Ascending aorta (tissue), 2 donors: ENCODE measurements at regions not wholly inside any gene's neighbourhood (a gene's known extent, or its start where the extent isn't known, plus 50 kb on each side); places are given as distances from the start of the nearest gene placed in this dataset.

Experiments
- DNase-seq, 2 donors: peaks; one replicate each; pipeline ENCODE4 v3.0.0-alpha.2; 2019; ENCODE audit warnings: low spot score in 2 of 2
- H3K27ac ChIP-seq, 2 donors: fragments of 200-600 bp; sonication (generic); one replicate each; pipeline ENCODE4 v1.5.1; 2016 to 2017; ENCODE audit warnings: mild to moderate bottlenecking in 1 of 2
- H3K27me3 ChIP-seq: fragments of 200-600 bp; sonication (generic); one replicate; pipeline ENCODE4 v1.5.1; 2017
- H3K36me3 ChIP-seq, 2 donors: fragments of 200-600 bp; sonication (generic); one replicate each; pipeline ENCODE4 v1.5.1; 2016
- H3K4me1 ChIP-seq, 2 donors: fragments of 200-600 bp; sonication (generic); one replicate each; pipeline ENCODE4 v1.5.1; 2016 to 2017; ENCODE audit warnings: mild to moderate bottlenecking in 1 of 2
- H3K4me3 ChIP-seq, 2 donors: fragments of 200-600 bp; sonication (generic); one replicate each; pipeline ENCODE4 v1.5.1; 2016 to 2017; ENCODE audit warnings: mild to moderate bottlenecking in 1 of 2
- H3K9me3 ChIP-seq, 2 donors: fragments of 200-600 bp; sonication (generic); one replicate each; pipeline ENCODE4 v1.5.1; 2016
- CTCF ChIP-seq, 3 experiments: fragments of 200-600 bp in 2 of 3; fragments of 450-650 bp in 1 of 3; sonication (generic) in 2 of 3; IDR thresholded peaks; one replicate each; pipeline ENCODE4 v1.5.1; 2016 to 2019; ENCODE audit warnings: antibody characterized with exemption in 3 of 3, mild to moderate bottlenecking in 1 of 3, moderate library complexity in 1 of 3
- intact Hi-C: fragments of 100-400 bp; cut with DNase I; formaldehyde crosslinking; loops from one replicate; pipeline ENCODE4 v1.15.1; 2023

- no peak for DNase-seq
- no peaks in the 10 kb centered on the region for H3K27me3 ChIP-seq
- no peak overlapping the region for H3K4me3 ChIP-seq
- H3K36me3 ChIP-seq, result no peaks in the 10 kb centered on the region
- no peak overlapping the region for H3K27ac ChIP-seq
- no peaks in the 10 kb centered on the region for H3K4me1 ChIP-seq
- no peak for TF ChIP-seq CTCF (IDR thresholded peaks at IDR 0.05)
- peaks cover 0 to 10% of the 10 kb centered on the region in 2 donors for H3K9me3 ChIP-seq
- intact Hi-C loops, result no loop called here
These were observed 1826.6 kb upstream of the AGA start for GRCh38 chr4:179268791-179269190.

- Histone ChIP-seq H3K4me1 (no peaks in the 10 kb centered on the region), H3K4me3 (no peak overlapping the region), H3K27me3 (no peaks in the 10 kb centered on the region), H3K36me3 (no peaks in the 10 kb centered on the region), H3K27ac (no peak overlapping the region), H3K9me3 (no peaks in the 10 kb centered on the region)
- no peak for TF ChIP-seq CTCF (IDR thresholded peaks at IDR 0.05)
- DNase-seq, result no peak
- intact Hi-C loops, result no loop called here
These were observed 1830.0 kb upstream of the AGA start for GRCh38 chr4:179272282-179272681.

- Histone ChIP-seq H3K27ac (no peak overlapping the region), H3K27me3 (no peaks in the 10 kb centered on the region), H3K9me3 (no peaks in the 10 kb centered on the region), H3K4me3 (no peak overlapping the region), H3K36me3 (no peaks in the 10 kb centered on the region), H3K4me1 (no peaks in the 10 kb centered on the region)
- DNase-seq, result no peak
- no peak for TF ChIP-seq CTCF (IDR thresholded peaks at IDR 0.05)
- intact Hi-C loops, result no loop called here
These were observed 1836.4 kb upstream of the AGA start for GRCh38 chr4:179278647-179279046.

GRCh38 chr4:179285696-179286095 is 1843.5 kb upstream of the AGA start:
- H3K4me1 ChIP-seq, result no peaks in the 10 kb centered on the region
- intact Hi-C loops, result no loop called here
- no peak for DNase-seq
- TF ChIP-seq CTCF (IDR thresholded peaks at IDR 0.05), result no peak
- H3K4me3 ChIP-seq, result no peak overlapping the region
- no peaks in the 10 kb centered on the region for H3K27me3 ChIP-seq
- H3K36me3 ChIP-seq, result no peaks in the 10 kb centered on the region
- no peak overlapping the region for H3K27ac ChIP-seq
- H3K9me3 ChIP-seq, result no peaks in the 10 kb centered on the region

- H3K4me3 ChIP-seq, result no peak overlapping the region
- no peak overlapping the region for H3K27ac ChIP-seq
- no peaks in the 10 kb centered on the region for H3K9me3 ChIP-seq
- TF ChIP-seq CTCF (IDR thresholded peaks at IDR 0.05), result no peak
- DNase-seq, result no peak
- no peaks in the 10 kb centered on the region for H3K36me3 ChIP-seq
- H3K27me3 ChIP-seq, result no peaks in the 10 kb centered on the region
- intact Hi-C loops, result no loop called here
- H3K4me1 ChIP-seq, result no peaks in the 10 kb centered on the region
These were observed 1849.4 kb upstream of the AGA start for GRCh38 chr4:179291657-179292056.

- intact Hi-C loops, result no loop called here
- Histone ChIP-seq H3K9me3 (no peaks in the 10 kb centered on the region), H3K27ac (no peak overlapping the region), H3K4me1 (no peaks in the 10 kb centered on the region), H3K4me3 (no peak overlapping the region), H3K27me3 (no peaks in the 10 kb centered on the region), H3K36me3 (no peaks in the 10 kb centered on the region)
- DNase-seq, result no peak
- TF ChIP-seq CTCF (IDR thresholded peaks at IDR 0.05), result no peak
These were observed 1850.2 kb upstream of the AGA start for GRCh38 chr4:179292468-179292867.
